ENCODE measurements at regions not wholly inside any gene's neighbourhood (a gene's known extent, or its start where the extent isn't known, plus 50 kb on each side); places are given as distances from the start of the nearest gene placed in this dataset.

GRCh38 chr6:140572129-140572528 lies 1197.7 kb upstream of the CITED2 start:
- no peak for TF ChIP-seq EZH2phosphoT487 (IDR thresholded peaks at IDR 0.05; ENCODE audit: insufficient read depth, low read depth)
- no peak for TF ChIP-seq EZH2 (IDR thresholded peaks at IDR 0.05; ENCODE audit: insufficient read depth, poor library complexity, severe bottlenecking)

Measured in GM23248 (cell line).